Stimulated activated CD8-positive, alpha-beta memory T cell treated with anti-CD3 and anti-CD28 coated beads, Interleukin-7, amount 100 ng/mL, for 4 hours (primary cell): ENCODE measurements at regions not wholly inside any gene's neighbourhood (a gene's known extent, or its start where the extent isn't known, plus 50 kb on each side); places are given as distances from the start of the nearest gene placed in this dataset.
"Not testable (repeated sequence)": the region's sequence is repeated elsewhere in the genome, so short reads cannot be mapped to it uniquely, and the experiment has no call there.

Experiments used
- DNase-seq, 2 donors: peaks; one replicate each; pipeline ENCODE4 v3.0.0-alpha.2; 2020; ENCODE audit warnings: low read depth in 2 of 2

DNA sequence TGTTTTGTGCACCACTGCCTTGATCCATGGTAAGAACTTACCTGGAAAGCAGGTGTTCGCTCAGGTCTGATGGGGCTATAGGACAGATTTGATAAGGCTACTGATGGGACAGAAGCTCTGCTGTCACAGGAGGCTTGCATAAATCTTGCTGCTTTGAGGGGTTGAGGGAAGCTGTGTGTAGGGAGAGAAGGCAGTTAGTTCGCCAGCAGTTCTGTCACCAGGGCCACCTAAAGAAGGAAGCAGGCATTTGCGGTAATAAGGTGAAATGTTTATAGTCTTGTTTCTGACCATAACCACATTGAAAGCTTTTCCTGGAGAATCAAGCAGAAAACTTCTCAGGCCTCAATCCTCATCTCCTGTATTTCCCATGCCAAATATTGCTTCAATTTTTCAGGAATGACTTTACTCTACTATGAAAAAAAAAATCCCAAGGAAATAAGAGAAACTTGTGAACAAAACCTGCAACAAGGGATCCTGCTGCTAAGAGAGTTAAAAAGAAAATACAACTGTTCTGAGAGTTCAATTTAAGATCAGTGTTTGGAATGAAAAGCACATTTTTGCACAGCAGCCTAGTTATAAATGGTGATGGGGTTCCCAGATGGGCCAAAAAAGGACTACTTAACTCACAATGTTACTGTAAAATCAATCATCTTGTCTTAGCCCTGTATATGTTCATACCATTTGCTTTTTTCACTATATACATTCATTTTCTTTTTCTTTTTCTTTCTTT is 122.0 kb upstream of the RANBP3L start:
- no peak for DNase-seq

- DNase-seq: not testable (repeated sequence)
Observed at GRCh38 chr5:36426070-36426469, 124.4 kb upstream of the RANBP3L start.

DNA sequence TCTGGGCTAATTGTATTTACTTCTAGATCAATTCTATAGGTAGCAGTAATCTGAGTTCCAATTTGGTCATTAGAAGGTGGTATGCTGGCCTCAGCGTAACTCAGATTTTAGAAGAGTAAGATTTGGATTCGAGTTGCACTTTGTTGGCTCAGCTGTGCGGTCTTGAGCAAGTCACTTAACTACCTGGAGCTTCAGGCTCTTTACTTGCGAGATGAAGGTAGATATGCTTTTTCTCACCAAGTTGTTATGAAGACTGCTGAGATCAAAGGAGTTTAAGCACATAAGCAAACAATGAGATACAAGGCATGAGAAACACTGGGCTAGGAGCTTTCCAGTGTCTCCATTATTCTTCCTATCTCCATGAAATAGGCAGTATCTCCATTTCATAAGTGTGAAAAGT is 133.8 kb upstream of the RANBP3L start:
- no peak for DNase-seq

- no peak for DNase-seq
Observed at GRCh38 chr5:36436306-36436705, 134.6 kb upstream of the RANBP3L start.

DNA sequence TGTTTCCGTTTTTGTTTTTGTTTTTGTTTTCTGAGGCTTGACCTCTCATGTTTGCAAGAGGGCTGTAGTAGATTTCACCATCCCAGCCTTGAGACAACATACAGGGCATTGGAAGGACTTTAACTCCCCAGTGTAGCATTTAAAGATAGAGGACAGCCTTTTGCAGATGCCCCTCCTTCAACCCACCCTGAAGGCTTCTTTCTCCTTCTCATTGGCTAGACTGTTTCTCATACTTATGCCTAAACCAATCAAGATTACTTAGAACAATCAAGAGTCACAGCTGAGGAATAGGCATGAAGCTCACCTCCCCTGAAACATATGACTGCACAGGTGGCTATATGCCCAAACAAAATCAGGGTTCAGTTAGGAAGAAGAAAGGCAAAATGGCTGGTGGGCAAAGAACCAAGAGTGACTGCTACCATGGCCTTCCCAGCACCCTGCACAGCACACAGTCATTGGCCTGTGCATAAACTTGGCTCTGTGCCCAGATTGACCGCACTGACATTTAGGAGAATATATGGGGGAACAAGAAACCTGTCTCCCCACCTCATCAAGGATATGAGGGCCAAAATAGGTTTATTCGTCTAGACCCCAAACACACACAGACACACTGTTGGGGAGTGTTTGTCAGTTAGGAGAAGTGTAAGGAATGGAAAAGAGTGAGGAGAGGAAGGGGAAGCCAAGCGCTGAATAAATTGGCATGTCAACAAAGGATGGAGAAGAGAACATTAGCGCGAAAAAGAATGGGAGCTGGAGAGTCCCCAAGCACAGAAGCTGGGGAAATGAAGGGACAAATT is 137.3 kb upstream of the RANBP3L start:
- DNase-seq: no peak

- DNase-seq: no peak
Observed at GRCh38 chr5:36440300-36440699, 138.6 kb upstream of the RANBP3L start.

GRCh38 chr5:36441280-36441679 is 139.6 kb upstream of the RANBP3L start:
- no peak for DNase-seq

DNA sequence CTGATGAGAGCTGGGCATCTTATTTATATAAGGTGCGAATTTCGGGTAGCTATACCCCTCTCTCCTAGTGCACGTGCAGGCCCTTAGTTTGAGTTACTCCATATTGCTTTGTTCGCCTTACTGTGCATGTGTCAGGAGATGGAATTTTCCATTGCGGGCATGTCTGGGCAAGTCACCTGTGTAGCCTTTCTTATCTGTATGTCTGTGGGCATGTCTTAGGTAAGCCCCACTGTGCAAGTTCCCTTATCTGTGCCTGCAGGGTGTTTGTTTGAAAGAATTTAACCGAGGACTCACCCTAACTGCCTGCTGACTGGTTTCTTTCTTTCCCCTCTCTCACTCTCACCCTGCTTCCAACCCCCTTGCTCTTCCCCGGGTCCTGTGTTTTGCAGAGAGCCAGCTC is 140.7 kb upstream of the RANBP3L start:
- no peak for DNase-seq

- no peak for DNase-seq
Observed at GRCh38 chr5:36442796-36443195, 141.1 kb upstream of the RANBP3L start.

GRCh38 chr5:36443941-36444340 is 142.2 kb upstream of the RANBP3L start:
- DNase-seq: no peak

DNA sequence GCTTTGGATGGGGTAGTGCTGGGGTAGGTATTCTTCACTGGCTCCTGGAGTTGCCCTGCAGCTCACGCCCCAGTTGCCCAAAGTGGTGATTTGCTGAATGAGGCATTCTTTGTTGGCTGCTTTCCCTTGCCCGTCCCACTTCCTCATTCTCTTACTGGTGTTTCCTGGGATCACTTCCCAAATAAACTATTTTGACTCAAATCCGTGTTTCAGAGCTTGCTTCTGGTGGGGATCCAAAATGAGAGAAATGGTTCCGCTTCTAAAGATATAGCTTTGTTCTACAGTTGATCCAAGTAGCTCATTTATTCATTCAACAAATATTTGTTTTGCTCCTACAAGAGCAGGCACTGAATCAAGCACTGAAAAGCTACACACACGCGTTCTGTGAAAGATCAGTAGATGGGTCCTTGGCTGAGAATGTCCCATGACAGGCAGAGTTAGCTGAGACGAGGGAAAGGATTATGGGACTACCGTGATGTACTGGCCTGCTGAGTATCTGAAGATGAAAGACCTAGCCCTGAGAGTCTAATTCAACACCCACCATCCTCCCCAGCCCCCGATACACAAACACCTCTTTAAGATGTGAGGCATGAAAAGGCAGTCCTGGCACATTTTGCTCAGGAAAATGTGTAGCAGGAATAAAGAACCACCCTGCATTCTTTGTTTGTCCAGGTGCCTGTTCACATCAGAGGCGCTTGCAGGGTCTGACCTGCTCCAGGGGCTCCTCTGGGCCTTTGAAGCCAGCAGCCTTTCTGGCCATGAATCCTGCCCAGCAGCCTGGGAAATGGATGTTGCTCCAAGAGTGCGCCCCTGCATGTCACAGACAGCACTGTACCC is 143.1 kb upstream of the RANBP3L start:
- no peak for DNase-seq

DNA sequence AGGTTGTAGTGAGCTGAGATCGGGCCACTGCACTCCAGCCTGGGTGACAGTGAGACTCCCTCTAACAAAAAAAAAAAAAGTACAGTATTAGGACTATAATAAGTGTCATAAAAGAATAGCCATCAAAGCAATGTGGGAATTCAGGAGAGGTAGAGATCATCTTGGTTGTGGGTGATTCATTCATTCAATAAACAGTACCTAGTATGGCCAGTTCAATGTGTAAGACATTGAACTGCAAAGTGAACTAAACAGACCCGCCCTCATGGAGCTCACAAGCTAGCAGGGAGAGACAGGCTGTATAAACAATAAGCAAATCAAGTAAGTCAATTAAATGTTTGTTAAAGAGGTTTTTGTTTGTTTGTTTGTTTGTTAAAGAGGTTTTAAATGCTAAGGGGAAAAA is 146.1 kb upstream of the RANBP3L start:
- DNase-seq: no peak

DNA sequence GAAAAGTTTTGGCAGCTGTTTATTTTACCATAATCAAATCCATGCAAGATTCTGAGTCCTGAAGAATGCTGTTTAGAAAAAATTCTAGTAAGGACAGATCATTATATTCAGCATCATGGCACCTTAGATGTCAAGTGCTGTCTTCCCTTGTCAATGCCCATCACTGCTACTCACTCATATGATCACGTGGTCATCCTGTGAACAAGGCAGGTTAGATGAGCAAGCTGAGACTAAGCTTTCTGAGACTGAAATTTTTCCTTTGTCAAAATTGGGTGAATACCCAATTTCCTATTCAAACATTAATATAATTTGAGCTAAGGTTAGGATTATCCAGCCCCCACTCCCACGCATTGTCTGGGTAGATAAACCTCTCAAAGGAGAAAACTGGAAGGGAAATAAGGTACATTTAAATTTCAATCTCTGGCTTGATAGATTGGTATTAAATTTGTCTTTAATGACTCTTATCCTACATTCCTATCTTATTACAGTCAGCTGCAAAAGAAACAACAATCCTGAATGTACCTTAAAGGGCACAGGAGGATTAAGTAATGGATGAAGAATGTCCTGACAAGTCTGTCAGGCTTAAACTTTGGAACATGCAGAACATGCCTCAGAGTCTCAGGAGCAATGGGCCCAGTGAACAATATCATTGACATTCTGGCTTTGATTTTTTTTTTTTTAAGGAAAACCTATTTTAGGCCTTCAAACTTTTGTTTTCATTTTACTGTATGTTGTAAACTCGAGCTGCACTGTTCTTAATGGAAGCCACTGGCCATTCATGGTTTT is 148.7 kb upstream of the RANBP3L start:
- no peak for DNase-seq

- no peak for DNase-seq
Observed at GRCh38 chr5:36452424-36453006, 150.8 kb upstream of the RANBP3L start.

DNA sequence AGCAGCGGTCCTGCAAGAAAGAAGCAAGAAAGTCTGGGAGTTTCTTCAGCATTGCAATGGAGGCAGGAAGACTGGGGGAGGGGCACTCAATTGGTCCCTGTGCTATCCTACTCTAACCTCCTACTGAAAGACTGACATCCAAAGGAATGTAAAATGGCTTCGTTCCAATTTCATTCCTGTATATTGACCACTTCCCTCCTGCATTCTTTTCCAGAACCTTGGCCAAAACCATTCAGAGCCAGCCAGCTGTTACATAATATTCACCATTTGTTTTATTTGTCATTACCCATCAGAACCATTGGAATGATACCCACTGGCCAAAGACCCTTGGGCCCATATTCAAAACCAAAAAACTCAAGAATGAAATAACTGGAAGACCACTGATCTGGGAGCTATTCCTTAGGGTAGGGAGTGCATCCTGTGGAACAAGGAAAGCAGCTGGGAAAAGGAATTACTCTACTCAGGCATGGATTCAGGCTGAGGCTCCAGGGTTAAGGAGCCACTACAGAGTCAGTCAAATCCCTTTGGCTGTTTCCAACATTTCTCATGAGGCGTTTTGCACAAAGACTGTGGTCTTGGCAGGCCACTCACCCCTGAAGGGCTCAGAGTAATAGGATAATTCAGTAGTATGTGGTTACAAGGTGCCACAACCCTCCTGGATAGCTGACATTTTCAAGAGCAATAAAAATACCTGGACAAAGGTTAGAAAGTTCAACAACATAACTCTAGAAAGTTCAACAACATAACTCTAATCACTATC is 148.7 kb upstream of the SLC1A3 start:
- no peak for DNase-seq

DNA sequence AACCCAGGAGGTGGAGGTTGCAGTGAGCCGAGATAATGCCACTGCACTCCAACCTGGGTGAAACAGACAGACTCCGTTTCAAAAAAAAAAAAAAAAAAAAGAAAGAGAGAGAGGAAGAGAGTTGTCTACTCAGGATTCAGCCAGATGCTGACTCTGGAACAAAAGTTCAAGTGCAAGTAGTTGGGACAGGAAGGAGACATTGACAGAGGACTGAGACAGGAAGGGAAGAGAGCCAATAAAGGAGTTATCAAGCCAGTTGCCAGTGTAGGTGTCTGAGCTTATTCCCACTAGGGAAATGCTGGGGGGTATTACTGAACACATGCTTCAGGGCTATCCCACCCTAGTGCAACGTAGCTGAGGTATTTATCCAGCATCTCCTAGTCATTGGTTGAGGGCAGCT is 147.7 kb upstream of the SLC1A3 start:
- no peak for DNase-seq

GRCh38 chr5:36459176-36460135 is 146.9 kb upstream of the SLC1A3 start:
- DNase-seq: no peak

GRCh38 chr5:36462295-36463021 is 143.9 kb upstream of the SLC1A3 start:
- no peak for DNase-seq

GRCh38 chr5:36475942-36476341 is 130.5 kb upstream of the SLC1A3 start:
- DNase-seq: not testable (repeated sequence)
